HG03280 (cell line): ENCODE measurements at regions not wholly inside any gene's neighbourhood (a gene's known extent, or its start where the extent isn't known, plus 50 kb on each side); places are given as distances from the start of the nearest gene placed in this dataset.
"Not testable (repeated sequence)": the region's sequence is repeated elsewhere in the genome, so short reads cannot be mapped to it uniquely, and the experiment has no call there.

Experiments
- ATAC-seq: cut with Tn5 transposase; IDR thresholded peaks from one replicate; pipeline ENCODE4 v1.9.1; 2021; ENCODE audit warnings: mild to moderate bottlenecking, moderate library complexity; ENCODE audit not compliant: unreplicated experiment

- ATAC-seq: not testable (repeated sequence)
These were observed 237.9 kb upstream of the SGCG start for GRCh38 chr13:22942831-22943230.

GRCh38 chr13:22944378-22944777 is 236.4 kb upstream of the SGCG start:
- ATAC-seq: no peak

GRCh38 chr13:22945321-22946226 is 235.2 kb upstream of the SGCG start:
- no peak for ATAC-seq

- no peak for ATAC-seq
These were observed 232.4 kb upstream of the SGCG start for GRCh38 chr13:22948421-22948820.

- ATAC-seq: not testable (repeated sequence)
These were observed 228.8 kb upstream of the SGCG start for GRCh38 chr13:22952018-22952417.

- not testable (repeated sequence) for ATAC-seq
These were observed 225.6 kb upstream of the SGCG start for GRCh38 chr13:22955147-22955546.

GRCh38 chr13:22956456-22957115 is 224.2 kb upstream of the SGCG start:
- ATAC-seq: not testable (repeated sequence)

GRCh38 chr13:22959859-22960258 is 220.9 kb upstream of the SGCG start:
- not testable (repeated sequence) for ATAC-seq

GRCh38 chr13:22960827-22961226 is 220.0 kb upstream of the SGCG start:
- no peak for ATAC-seq

- not testable (repeated sequence) for ATAC-seq
These were observed 219.4 kb upstream of the SGCG start for GRCh38 chr13:22961342-22961741.

- no peak for ATAC-seq
These were observed 218.8 kb upstream of the SGCG start for GRCh38 chr13:22961835-22962537.

- not testable (repeated sequence) for ATAC-seq
These were observed 217.3 kb upstream of the SGCG start for GRCh38 chr13:22963384-22964053.

GRCh38 chr13:22964245-22964966 is 216.4 kb upstream of the SGCG start:
- ATAC-seq: no peak

- not testable (repeated sequence) for ATAC-seq
These were observed 215.5 kb upstream of the SGCG start for GRCh38 chr13:22965011-22965857.

GRCh38 chr13:22965858-22966239 is 214.9 kb upstream of the SGCG start:
- ATAC-seq: not testable (repeated sequence)

- not testable (repeated sequence) for ATAC-seq
These were observed 214.0 kb upstream of the SGCG start for GRCh38 chr13:22966753-22967152.

- no peak for ATAC-seq
These were observed 213.1 kb upstream of the SGCG start for GRCh38 chr13:22967669-22968068.

GRCh38 chr13:22979952-22980351 is 200.8 kb upstream of the SGCG start:
- ATAC-seq: no peak

GRCh38 chr13:22980936-22981335 is 199.8 kb upstream of the SGCG start:
- ATAC-seq: no peak
